CD14-positive monocyte (primary cell): ENCODE measurements at regions not wholly inside any gene's neighbourhood (a gene's known extent, or its start where the extent isn't known, plus 50 kb on each side); places are given as distances from the start of the nearest gene placed in this dataset.

Experiments
- DNase-seq, 3 donors: peaks; one replicate each; pipeline ENCODE4 v3.0.0-alpha.2; 2011 to 2022
- H2AFZ ChIP-seq: 2 replicates; pipeline ENCODE4 v1.6.0; 2012; ENCODE audit warnings: mild to moderate bottlenecking, low read depth, low read length, inconsistent platforms; ENCODE audit not compliant: insufficient read depth, poor library complexity, severe bottlenecking
- H3K27ac ChIP-seq, 2 donors: 1 replicate in 1 of 2; 2 replicates in 1 of 2; pipeline ENCODE4 v1.5.1; 2012 to 2013; ENCODE audit warnings: low read length in 2 of 2, control low read depth in 1 of 2, inconsistent platforms in 1 of 2, low read depth in 1 of 2, mild to moderate bottlenecking in 1 of 2
- H3K27me3 ChIP-seq, 2 donors: one replicate each; pipeline versions ENCODE4 v1.6.0 to v1.6.1; 2011 to 2013; ENCODE audit warnings: low read length in 2 of 2; ENCODE audit not compliant: control insufficient read depth in 2 of 2, insufficient read depth in 2 of 2
- H3K36me3 ChIP-seq, 2 donors: replicated peaks in 1 of 2; 1 replicate in 1 of 2; 2 replicates in 1 of 2; pipeline versions ENCODE4 v1.5.1 to v1.6.1; 2012 to 2013; ENCODE audit warnings: low read length in 2 of 2, control low read depth in 1 of 2, inconsistent platforms in 1 of 2, mild to moderate bottlenecking in 1 of 2; ENCODE audit not compliant: insufficient read depth in 2 of 2, control insufficient read depth in 1 of 2
- H3K4me1 ChIP-seq, 2 donors: 1 replicate in 1 of 2; 2 replicates in 1 of 2; pipeline versions ENCODE4 v1.5.1 to v1.6.1; 2012 to 2013; ENCODE audit warnings: low read length in 2 of 2, control low read depth in 1 of 2, inconsistent platforms in 1 of 2, mild to moderate bottlenecking in 1 of 2, moderate library complexity in 1 of 2; ENCODE audit not compliant: insufficient read depth in 2 of 2, control insufficient read depth in 1 of 2
- H3K4me2 ChIP-seq: replicated peaks from 2 replicates; pipeline ENCODE3; 2012; ENCODE audit warnings: low read length, moderate library complexity, mild to moderate bottlenecking; ENCODE audit not compliant: poor library complexity, severe bottlenecking; ENCODE audit errors: extremely low read depth
- H3K4me3 ChIP-seq, 3 experiments: fragments of 200-600 bp in 1 of 3; sonication (generic) in 1 of 3; replicated peaks in 1 of 3; 1 replicate in 2 of 3; 2 replicates in 1 of 3; pipeline ENCODE4 v1.5.1; 2011 to 2013; ENCODE audit warnings: low read length in 3 of 3, mild to moderate bottlenecking in 3 of 3, control low read depth in 2 of 3, low read depth in 2 of 3, inconsistent platforms in 1 of 3, moderate library complexity in 1 of 3
- H3K79me2 ChIP-seq: 2 replicates; pipeline ENCODE4 v1.6.0; 2012; ENCODE audit warnings: mild to moderate bottlenecking, control low read depth, inconsistent platforms, low read length, moderate library complexity; ENCODE audit not compliant: insufficient read depth
- H3K9ac ChIP-seq: 2 replicates; pipeline ENCODE4 v1.6.0; 2017; ENCODE audit warnings: low read length, mild to moderate bottlenecking; ENCODE audit not compliant: insufficient read depth, poor library complexity, severe bottlenecking
- H3K9me3 ChIP-seq, 2 donors: replicated peaks in 1 of 2; 1 replicate in 1 of 2; 2 replicates in 1 of 2; pipeline versions ENCODE4 v1.5.1 to v1.6.1; 2012 to 2013; ENCODE audit warnings: low read length in 2 of 2, control low read depth in 1 of 2; ENCODE audit not compliant: control insufficient read depth in 1 of 2, insufficient read depth in 1 of 2
- H4K20me1 ChIP-seq: 2 replicates; pipeline ENCODE4 v1.6.0; 2012; ENCODE audit warnings: mild to moderate bottlenecking, low read length, control low read depth, moderate library complexity; ENCODE audit not compliant: insufficient read depth
- H3K27ac Mint-ChIP-seq, 7 donors: one replicate each; pipeline ENCODE4 v1.8.0; 2020; ENCODE audit warnings: mild to moderate bottlenecking in 7 of 7, mixed read lengths in 7 of 7, moderate library complexity in 6 of 7, inconsistent platforms in 2 of 7
- H3K27me3 Mint-ChIP-seq, 3 donors: one replicate each; pipeline ENCODE4 v1.8.0; 2021 to 2022; ENCODE audit warnings: low read depth in 3 of 3, mild to moderate bottlenecking in 3 of 3, mixed read lengths in 3 of 3, moderate library complexity in 3 of 3, inconsistent platforms in 1 of 3
- H3K36me3 Mint-ChIP-seq, 2 donors: one replicate each; pipeline ENCODE4 v1.8.0; 2020; ENCODE audit warnings: mixed read lengths in 2 of 2, inconsistent platforms in 1 of 2, mild to moderate bottlenecking in 1 of 2
- H3K4me1 Mint-ChIP-seq: one replicate; pipeline ENCODE4 v1.8.0; 2020; ENCODE audit warnings: mild to moderate bottlenecking, mixed read lengths
- H3K4me3 Mint-ChIP-seq, 2 donors: one replicate each; pipeline ENCODE4 v1.8.0; 2020; ENCODE audit warnings: mild to moderate bottlenecking in 2 of 2, mixed read lengths in 2 of 2, moderate library complexity in 1 of 2
- H3K9me3 Mint-ChIP-seq, 7 donors: one replicate each; pipeline ENCODE4 v1.8.0; 2020 to 2022; ENCODE audit warnings: mixed read lengths in 7 of 7, mild to moderate bottlenecking in 6 of 7, moderate library complexity in 6 of 7, inconsistent platforms in 2 of 7
- CTCF ChIP-seq: fragments of 200-600 bp; IDR thresholded peaks from one replicate; pipeline ENCODE4 v1.8.0; 2022; ENCODE audit warnings: antibody characterized with exemption, mild to moderate bottlenecking
- WGBS: methylation state at CpG from one replicate; pipeline ENCODE4 v1.1.5; 2013; ENCODE audit warnings: missing lambda C conversion rate; ENCODE audit not compliant: insufficient coverage; 5-methylcytosine and 5-hydroxymethylcytosine counted together
- intact Hi-C, 2 donors: fragments of 100-400 bp; cut with micrococcal nuclease; formaldehyde crosslinking; loops; one replicate each; pipeline versions ENCODE4 v1.15.0 to v1.15.1; 2023

- no peaks in the 10 kb centered on the region for H3K4me1 Mint-ChIP-seq
- WGBS: no CpG with 5 or more reads among the region's 2 CpGs
Observed at GRCh38 chr5:84477485-84477884, 92.8 kb upstream of the EDIL3 start.

GRCh38 chr5:84474126-84474525, 89.4 kb upstream of the EDIL3 start:
- WGBS: no CpG with 5 or more reads among the region's 4 CpGs
- Histone ChIP-seq H4K20me1 (no peaks in the 10 kb centered on the region), H3K4me2 (no peak overlapping the region), H3K36me3 (no peaks in the 10 kb centered on the region), H3K27ac (no peak overlapping the region), H3K9ac (no peak overlapping the region), H3K4me3 (no peak overlapping the region), H2AFZ (no peak overlapping the region), H3K4me1 (no peaks in the 10 kb centered on the region), H3K9me3 (no peaks in the 10 kb centered on the region), H3K79me2 (no peaks in the 10 kb centered on the region), H3K27me3 (no peaks in the 10 kb centered on the region)
- H3K36me3 Mint-ChIP-seq: no peaks in the 10 kb centered on the region
- TF ChIP-seq CTCF: no peak
- no peak overlapping the region for H3K4me3 Mint-ChIP-seq
- H3K4me1 Mint-ChIP-seq: no peaks in the 10 kb centered on the region
- no peak overlapping the region for H3K27ac Mint-ChIP-seq
- DNase-seq: no peak
- H3K9me3 Mint-ChIP-seq: peaks cover 0 to 7% (median 0%) of the 10 kb centered on the region in 7 donors
- intact Hi-C loops: no loop called here
- H3K27me3 Mint-ChIP-seq: peaks cover 0 to 2% (median 0%) of the 10 kb centered on the region in 3 donors

More at GRCh38 chr5:84477485-84477884, 92.8 kb upstream of the EDIL3 start:
- Mint-ChIP-seq H3K27ac (no peak overlapping the region), H3K36me3 (no peaks in the 10 kb centered on the region), H3K4me3 (no peak overlapping the region), H3K27me3 (peaks cover 0 to 2% (median 0%) of the 10 kb centered on the region in 3 donors), H3K9me3 (peaks cover 0 to 5% (median 0%) of the 10 kb centered on the region in 7 donors)
- H3K79me2 ChIP-seq: no peaks in the 10 kb centered on the region
- no peak overlapping the region for H3K9ac ChIP-seq
- no peak overlapping the region for H2AFZ ChIP-seq
- TF ChIP-seq CTCF: no peak
- no peaks in the 10 kb centered on the region for H3K9me3 ChIP-seq
- intact Hi-C loops: no loop called here
- no peak overlapping the region for H3K27ac ChIP-seq
- no peaks in the 10 kb centered on the region for H3K4me1 ChIP-seq
- H3K4me3 ChIP-seq: no peak overlapping the region
- no peak for DNase-seq
- no peak overlapping the region for H3K4me2 ChIP-seq
- H4K20me1 ChIP-seq: no peaks in the 10 kb centered on the region
- no peaks in the 10 kb centered on the region for H3K36me3 ChIP-seq
- no peaks in the 10 kb centered on the region for H3K27me3 ChIP-seq
